Heart left ventricle (tissue), 13 donors: ENCODE measurements at regions not wholly inside any gene's neighbourhood (a gene's known extent, or its start where the extent isn't known, plus 50 kb on each side); places are given as distances from the start of the nearest gene placed in this dataset.
"Not testable (repeated sequence)": the region's sequence is repeated elsewhere in the genome, so short reads cannot be mapped to it uniquely, and the experiment has no call there.

Experiments used
- POLR2A ChIP-seq, 2 donors: fragments of 450-650 bp; IDR thresholded peaks; one replicate each; pipeline ENCODE4 v1.6.1; 2017; ENCODE audit warnings: antibody characterized with exemption in 2 of 2, mild to moderate bottlenecking in 2 of 2, moderate library complexity in 2 of 2
- TF ChIP-seq, protein P1 (sequence below), 12 donors: fragments of 200-600 bp; sonication (generic) in 4 of 12; IDR thresholded peaks; one replicate each; pipeline versions ENCODE4 v1.5.0 to v1.8.0; 2018 to 2022; ENCODE audit warnings: antibody characterized with exemption in 12 of 12, mild to moderate bottlenecking in 5 of 12
- donor health status: ischemic (EF 13 %, LVEDD 7.1; RV severe dilation, severe dysfunction).
- donor health status: DM: no; HTN: yes; CAD: no.
- donor health status: DM: no; HTN: no; CAD: no.
- donor health status: ischemic (EF 25% LVEDD 6.9; RV normal size, moderate dysfunction).
- donor health status: ischemic (EF 25% LVEDD 5.7; RV mildly dilated, moderate dysfunction).
- donor health status: ischemic (EF 35%, LVEDD 5.7; RV mildly dilated, moderate dysfunction).
- donor health status: nonischemic (EF 11% LVEDD 7.7; RV severe dilation, severe dysfunction).
- donor health status: DM: yes; HTN: yes; CAD: no.
- donor health status: PGD.
- donor health status: ischemic (EF 29% LVEDD 5.4; RV normal size, mild dysfunction).
- donor health status: nonischemic (EF 23%, LVEDD 6.1; RV moderate dilation, normal function).

GRCh38 chr17:31771328-31771727, 87.7 kb downstream of the COPRS start:
- not testable (repeated sequence) for TF ChIP-seq POLR2A (IDR thresholded peaks at IDR 0.05)
- TF ChIP-seq, protein P1, sequence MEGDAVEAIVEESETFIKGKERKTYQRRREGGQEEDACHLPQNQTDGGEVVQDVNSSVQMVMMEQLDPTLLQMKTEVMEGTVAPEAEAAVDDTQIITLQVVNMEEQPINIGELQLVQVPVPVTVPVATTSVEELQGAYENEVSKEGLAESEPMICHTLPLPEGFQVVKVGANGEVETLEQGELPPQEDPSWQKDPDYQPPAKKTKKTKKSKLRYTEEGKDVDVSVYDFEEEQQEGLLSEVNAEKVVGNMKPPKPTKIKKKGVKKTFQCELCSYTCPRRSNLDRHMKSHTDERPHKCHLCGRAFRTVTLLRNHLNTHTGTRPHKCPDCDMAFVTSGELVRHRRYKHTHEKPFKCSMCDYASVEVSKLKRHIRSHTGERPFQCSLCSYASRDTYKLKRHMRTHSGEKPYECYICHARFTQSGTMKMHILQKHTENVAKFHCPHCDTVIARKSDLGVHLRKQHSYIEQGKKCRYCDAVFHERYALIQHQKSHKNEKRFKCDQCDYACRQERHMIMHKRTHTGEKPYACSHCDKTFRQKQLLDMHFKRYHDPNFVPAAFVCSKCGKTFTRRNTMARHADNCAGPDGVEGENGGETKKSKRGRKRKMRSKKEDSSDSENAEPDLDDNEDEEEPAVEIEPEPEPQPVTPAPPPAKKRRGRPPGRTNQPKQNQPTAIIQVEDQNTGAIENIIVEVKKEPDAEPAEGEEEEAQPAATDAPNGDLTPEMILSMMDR (IDR thresholded peaks at IDR 0.05) = not testable (repeated sequence)
